ENCODE measurements at regions not wholly inside any gene's neighbourhood (a gene's known extent, or its start where the extent isn't known, plus 50 kb on each side); places are given as distances from the start of the nearest gene placed in this dataset.

- DNase-seq = no peak
These were observed 53.8 kb upstream of the ME3 start for GRCh38 chr11:86726118-86726753.

- DNase-seq = no peak
These were observed 51.7 kb upstream of the ME3 start for GRCh38 chr11:86724137-86724536.

DNA sequence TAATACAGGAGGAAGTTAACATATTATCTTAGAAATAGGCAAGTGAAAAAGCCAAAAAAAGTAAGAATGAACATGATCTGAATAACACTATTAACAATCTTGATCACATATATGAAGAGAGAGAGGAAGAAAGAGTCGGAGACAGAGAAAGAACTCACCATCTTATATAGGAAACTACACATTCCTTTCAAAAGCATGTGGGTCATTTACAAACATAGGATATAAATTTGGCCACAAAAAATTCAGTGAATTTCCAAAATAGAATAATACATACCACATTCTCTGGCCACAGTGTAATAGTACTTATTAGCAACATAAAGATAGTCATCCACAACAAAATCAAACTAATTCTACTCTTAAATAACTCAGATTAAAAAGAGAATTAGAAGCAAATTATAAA, 50.9 kb upstream of the ME3 start:
- DNase-seq = no peak

- DNase-seq = no peak
These were observed 50.3 kb upstream of the ME3 start for GRCh38 chr11:86722748-86723147.

Data from SIG-M5 (cell line).